ENCODE measurements at regions not wholly inside any gene's neighbourhood (a gene's known extent, or its start where the extent isn't known, plus 50 kb on each side); places are given as distances from the start of the nearest gene placed in this dataset.

- no peak for DNase-seq (ENCODE audit: low read depth in 2 of 2)
Measured at GRCh38 chr14:85252011-85252410, 277.9 kb upstream of the FLRT2 start.

GRCh38 chr14:85254711-85255110 is 275.2 kb upstream of the FLRT2 start:
- DNase-seq (ENCODE audit: low read depth in 2 of 2) = no peak

DNA sequence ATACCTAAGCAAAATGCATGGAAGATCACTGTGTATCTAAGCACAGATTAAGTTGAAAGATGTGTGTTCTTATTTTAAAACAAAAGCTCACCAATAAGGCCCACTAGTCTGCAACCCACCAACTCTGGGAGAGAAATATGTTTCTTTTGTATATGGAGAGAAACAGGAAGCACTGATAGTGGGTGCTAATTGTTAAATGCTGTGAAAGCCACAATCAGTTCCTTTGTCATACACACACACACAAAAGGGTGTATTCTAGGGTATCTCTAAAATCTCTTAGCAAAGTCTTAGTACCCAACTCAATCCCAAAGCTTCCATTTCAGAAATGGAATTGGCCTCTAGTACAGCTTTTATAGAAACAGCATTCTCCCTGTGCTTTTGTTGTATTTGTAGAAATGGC is 272.7 kb upstream of the FLRT2 start:
- DNase-seq (ENCODE audit: low read depth in 2 of 2) = no peak

DNA sequence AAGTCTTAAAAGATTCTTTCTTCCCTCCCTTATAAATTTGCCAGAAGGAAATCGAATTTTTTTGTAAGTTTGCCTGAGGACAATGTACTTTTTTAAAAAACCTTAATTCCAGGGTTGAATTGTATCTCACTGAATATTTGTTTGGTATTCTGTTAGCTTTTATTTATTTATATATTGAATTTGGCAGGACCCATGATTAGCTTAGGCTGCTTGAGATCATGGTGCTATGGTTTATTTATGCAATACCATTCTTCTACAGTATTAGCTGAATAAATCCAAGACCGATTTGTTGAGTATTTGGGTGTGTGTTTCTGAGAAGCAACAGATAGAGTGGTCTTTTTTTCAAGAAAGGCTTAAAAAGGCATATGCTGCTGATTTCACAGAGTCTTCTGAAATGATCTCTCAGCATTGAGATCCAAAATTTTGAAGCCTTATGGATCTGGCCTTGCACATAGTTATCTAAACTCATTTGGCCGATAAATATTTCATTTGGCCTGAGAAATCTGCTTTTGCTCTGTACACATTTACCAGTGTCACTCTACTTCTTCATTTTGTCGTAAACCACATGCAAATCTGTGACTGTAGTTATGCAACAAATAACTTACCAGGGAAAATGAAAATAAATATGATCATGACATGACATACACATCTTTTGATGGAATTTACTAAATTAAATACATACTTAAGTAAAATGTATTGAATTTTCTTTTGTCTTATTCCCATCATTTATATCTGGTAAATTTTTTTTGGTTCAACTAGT is 265.8 kb upstream of the FLRT2 start:
- no peak for DNase-seq (ENCODE audit: low read depth in 2 of 2)

GRCh38 chr14:85273099-85273677 is 256.8 kb upstream of the FLRT2 start:
- no peak for DNase-seq (ENCODE audit: low read depth in 2 of 2)

- DNase-seq (ENCODE audit: low read depth in 2 of 2) = no peak
Measured at GRCh38 chr14:85273952-85274351, 256.0 kb upstream of the FLRT2 start.

DNA sequence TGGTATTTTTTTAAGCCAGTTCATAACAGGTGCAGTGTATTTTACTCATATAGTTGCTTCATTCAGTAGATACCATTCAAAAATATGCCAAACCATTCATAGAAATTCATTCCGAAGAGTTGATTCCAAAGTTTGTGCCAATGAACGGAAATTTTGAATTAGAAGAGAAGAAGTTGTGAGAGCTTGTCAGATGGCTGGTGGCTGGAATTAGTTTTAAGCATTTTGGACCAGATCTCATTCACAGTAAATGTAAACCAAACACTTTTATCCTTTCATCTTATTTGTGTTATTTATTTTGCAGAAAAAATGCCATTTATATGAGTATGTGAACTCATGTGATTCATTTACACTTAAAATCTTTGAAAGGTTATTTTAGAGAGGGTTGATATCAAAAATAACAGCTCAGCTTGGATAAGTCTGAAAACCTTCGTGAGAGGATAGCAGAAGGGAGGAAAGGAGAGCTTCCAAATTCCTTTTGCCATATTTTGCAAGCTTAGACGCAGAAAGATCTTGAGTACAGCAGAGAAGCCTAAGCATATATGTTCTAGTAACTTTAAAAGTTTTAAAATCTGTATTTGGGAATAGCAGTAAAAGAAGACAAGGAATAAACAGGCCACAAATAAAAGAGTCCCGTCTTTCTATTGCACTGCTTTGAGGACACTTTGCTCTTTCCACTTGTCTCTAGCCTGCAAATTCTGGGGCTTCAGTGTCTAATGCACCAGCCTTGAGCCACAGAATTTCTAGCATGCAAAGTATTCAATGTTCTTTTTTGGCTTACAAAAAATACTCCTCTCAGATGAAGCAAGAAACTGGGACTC is 253.6 kb upstream of the FLRT2 start:
- no peak for DNase-seq (ENCODE audit: low read depth in 2 of 2)

GRCh38 chr14:85276979-85277228 is 253.0 kb upstream of the FLRT2 start:
- no peak for DNase-seq (ENCODE audit: low read depth in 2 of 2)

GRCh38 chr14:85279407-85279806 is 250.5 kb upstream of the FLRT2 start:
- DNase-seq (ENCODE audit: low read depth in 2 of 2) = no peak

DNA sequence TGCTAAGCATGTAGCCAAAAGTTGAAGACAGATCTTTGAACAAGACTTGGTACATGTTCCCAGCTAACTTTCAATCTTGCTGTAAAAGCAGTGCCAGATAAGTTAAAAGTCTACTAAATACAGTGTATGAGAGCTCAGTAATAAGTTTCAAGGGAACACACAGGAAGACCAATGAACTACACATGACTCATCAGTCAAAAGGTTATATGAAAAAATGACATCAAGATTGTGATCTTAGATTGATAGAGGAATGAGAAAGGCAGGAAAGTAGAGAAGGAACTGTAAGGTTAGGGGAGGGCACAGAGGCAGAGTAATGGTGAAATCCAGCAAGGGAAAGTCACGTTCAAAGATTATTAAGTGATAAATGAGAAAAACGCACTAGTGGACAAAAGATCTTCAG is 249.9 kb upstream of the FLRT2 start:
- no peak for DNase-seq (ENCODE audit: low read depth in 2 of 2)

GRCh38 chr14:85281921-85282320 is 248.0 kb upstream of the FLRT2 start:
- no peak for DNase-seq (ENCODE audit: low read depth in 2 of 2)

DNA sequence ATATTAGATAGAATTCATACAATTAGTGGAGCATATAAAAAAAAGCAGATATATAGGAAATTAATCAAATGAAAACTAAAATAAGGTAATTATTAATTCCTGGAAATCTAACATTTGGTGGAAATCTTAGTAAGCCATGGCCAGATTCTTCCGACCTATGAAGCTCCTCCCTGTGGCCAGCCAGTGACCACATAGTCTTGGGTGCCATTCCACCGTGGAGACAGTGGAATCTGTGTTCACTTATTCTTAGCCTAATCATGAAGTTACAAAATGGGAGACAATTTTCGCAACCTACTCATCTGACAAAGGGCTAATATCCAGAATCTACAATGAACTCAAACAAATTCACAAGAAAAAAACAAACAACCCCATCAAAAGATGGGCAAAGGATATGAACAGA is 241.9 kb upstream of the FLRT2 start:
- no peak for DNase-seq (ENCODE audit: low read depth in 2 of 2)

DNA sequence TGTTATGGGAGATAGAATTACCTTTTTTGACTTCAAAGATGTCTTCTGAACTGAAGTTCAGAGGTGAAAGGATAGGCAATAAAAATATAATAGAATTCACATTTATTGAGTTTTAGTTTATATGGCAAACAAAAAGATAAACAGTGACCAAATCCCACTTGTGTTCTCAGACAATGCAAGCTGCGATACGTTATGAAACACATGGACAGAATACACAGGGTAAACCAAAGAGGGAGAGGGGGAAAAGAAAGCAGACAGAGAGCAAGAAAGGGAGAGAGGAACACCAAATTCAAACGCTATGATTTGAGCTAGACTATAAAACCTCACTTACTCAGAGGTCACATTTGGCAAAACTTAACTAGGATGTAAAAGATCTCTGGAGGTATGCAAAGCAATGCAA is 238.2 kb upstream of the FLRT2 start:
- no peak for DNase-seq (ENCODE audit: low read depth in 2 of 2)

DNA sequence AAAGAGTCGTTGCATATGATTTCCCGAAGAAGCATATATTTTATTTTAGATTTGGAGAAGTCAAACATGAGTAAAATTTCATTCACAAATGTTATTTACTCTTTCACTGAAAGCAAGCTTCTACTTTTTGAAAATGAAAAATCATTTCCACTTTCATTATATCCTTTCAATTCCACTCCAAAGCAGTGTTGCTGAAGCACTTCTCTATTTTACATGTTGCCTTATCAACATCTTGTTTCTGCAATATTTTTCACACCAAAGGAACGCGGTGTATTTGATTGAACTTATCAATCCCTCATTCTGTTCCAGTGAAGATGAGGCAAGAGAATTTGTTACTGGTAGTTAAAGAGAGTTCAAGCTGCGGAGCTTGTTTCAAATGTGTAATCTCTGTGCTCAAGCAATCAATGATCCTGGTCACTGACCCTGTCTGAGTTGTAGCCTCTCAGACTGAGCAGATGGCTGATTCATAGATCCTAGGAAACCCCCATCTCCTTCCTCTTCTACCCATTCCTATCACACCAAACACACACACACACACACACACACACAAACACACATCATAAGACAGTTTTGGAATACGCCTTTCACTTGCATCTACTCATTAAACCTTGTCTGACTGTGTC is 236.2 kb upstream of the FLRT2 start:
- DNase-seq (ENCODE audit: low read depth in 2 of 2) = no peak

DNA sequence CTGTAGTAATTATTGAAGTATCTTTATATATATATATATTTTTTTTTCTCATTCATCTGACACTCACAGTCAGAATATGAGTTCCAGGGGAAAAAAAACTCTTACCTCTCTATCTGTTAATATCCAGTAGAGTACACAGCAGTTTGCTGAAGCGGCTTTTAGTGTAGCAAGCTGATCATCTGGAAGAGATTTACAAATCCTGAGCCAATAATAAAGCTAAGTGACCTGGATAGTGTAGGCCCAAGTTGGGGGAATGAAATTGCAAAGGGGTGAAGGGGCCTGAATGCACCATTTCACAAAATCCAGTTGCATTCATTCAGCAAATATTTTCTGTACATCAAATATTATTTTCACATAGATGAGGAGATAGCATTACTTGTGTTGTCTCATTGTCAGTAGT is 234.6 kb upstream of the FLRT2 start:
- DNase-seq (ENCODE audit: low read depth in 2 of 2) = no peak

DNA sequence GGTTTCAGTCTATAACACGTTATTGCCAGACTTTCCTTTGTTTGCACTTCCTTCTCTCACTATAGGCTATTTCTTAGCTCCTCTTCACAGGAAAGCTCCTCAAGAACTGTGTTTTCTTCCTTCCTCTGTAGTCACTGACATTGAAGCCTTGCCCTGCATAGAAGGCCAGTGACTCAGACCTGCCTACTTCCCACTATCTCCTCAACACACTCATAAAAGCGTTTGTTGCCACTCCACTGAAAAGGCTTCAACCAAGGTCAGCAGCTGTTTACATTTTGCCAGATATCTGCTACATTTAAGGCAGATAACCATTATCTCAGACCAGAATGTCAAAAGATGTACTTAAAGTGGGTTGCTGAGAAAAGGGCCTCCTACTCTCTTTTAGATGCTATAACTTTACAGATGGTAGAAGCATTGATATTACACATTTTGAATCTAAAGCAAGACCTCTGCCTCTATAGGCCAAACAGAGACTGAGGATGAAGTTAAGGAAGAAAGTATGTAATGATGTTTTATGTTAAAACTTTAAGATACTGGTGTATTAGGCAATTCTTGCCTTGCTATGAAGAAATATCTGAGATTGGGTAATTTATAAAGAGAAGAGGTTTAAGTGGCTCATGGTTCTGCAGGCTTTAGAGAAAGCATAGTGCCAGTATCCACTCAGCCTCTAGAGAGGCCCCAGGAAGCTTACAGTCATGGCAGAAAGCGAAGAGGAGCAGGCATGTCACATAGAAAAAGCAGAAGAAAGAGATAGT is 233.3 kb upstream of the FLRT2 start:
- no peak for DNase-seq (ENCODE audit: low read depth in 2 of 2)

DNA sequence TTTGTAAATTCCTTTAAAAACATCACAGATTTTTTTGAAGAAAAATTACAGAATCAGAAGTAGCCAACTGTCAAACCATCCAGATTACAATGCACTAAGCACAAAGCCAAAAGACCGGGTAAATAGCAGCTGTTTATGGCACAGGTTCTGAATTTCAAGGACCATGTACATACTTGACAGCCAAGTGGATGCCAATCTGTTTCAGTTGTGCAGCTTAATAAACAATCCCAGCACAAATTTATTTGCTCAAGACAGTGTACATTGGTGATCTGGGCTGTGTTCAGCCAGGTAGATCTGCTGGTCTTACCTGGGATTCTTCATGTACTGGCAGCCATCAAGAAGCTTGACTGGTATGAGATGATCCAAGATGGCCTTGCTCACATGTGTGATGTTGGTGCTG is 229.8 kb upstream of the FLRT2 start:
- DNase-seq (ENCODE audit: low read depth in 2 of 2) = no peak

DNA sequence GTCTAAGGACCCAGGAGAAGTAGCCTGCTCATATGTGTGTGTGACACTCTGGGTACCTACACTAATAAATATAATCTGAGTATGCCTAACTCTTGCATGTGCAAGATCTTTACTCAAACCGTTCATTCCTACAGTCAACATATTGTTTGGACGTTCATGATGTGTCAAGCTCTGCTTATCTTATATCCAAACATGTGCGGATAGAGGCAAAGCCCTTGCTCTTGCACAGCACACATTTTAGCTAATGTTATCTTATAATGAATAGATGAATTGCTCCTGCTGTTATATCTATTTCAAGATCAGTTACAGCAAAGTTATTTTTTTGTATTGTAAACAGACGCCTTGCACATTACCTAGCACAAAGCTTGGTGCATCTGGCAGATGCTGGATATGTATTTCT is 228.4 kb upstream of the FLRT2 start:
- DNase-seq (ENCODE audit: low read depth in 2 of 2) = no peak

- no peak for DNase-seq (ENCODE audit: low read depth in 2 of 2)
Measured at GRCh38 chr14:85306024-85306423, 223.9 kb upstream of the FLRT2 start.

GRCh38 chr14:85308531-85309300 is 221.2 kb upstream of the FLRT2 start:
- DNase-seq (ENCODE audit: low read depth in 2 of 2) = no peak

Measured in stimulated activated CD4-positive, alpha-beta T cell treated with anti-CD3 and anti-CD28 coated beads, Interleukin-1b, Interleukin-23, amount 100 ng/mL, for 4 hours (primary cell).